HEK293 (cell line): ENCODE measurements at regions not wholly inside any gene's neighbourhood (a gene's known extent, or its start where the extent isn't known, plus 50 kb on each side); places are given as distances from the start of the nearest gene placed in this dataset.
A peak's percentile ranks its signal among the peaks of the same experiment; 100 is the strongest.

ENCODE experiments used
- FEZF1 ChIP-seq: fragments of 450-650 bp; formaldehyde crosslinking; IDR thresholded peaks from 2 replicates; pipeline ENCODE4 v1.5.1; 2016; ENCODE audit warnings: missing biosample characterization, missing genetic modification characterization
- GFI1B ChIP-seq: fragments of 450-650 bp; formaldehyde crosslinking; IDR thresholded peaks from 2 replicates; pipeline ENCODE4 v1.5.1; 2016; ENCODE audit warnings: missing biosample characterization, missing genetic modification characterization
- GLIS1 ChIP-seq: fragments of 450-650 bp; formaldehyde crosslinking; IDR thresholded peaks from 2 replicates; pipeline ENCODE4 v1.5.1; 2016; ENCODE audit warnings: missing biosample characterization, missing genetic modification characterization
- HOXA7 ChIP-seq: sonication (generic); formaldehyde crosslinking; IDR thresholded peaks from 2 replicates; pipeline ENCODE4 v1.8.1; 2022; ENCODE audit warnings: missing genetic modification reagents, borderline replicate concordance
- HOXC10 ChIP-seq: sonication (generic); formaldehyde crosslinking; IDR thresholded peaks from 2 replicates; pipeline ENCODE4 v1.8.1; 2023; ENCODE audit warnings: mild to moderate bottlenecking, missing genetic modification reagents
- MZF1 ChIP-seq: fragments of 450-650 bp; formaldehyde crosslinking; IDR thresholded peaks from 2 replicates; pipeline ENCODE4 v1.5.1; 2017; ENCODE audit warnings: missing biosample characterization, missing genetic modification characterization, borderline replicate concordance
- OVOL3 ChIP-seq: fragments of 450-650 bp; formaldehyde crosslinking; IDR thresholded peaks from 2 replicates; pipeline ENCODE4 v1.5.1; 2016; ENCODE audit warnings: missing biosample characterization, missing genetic modification characterization
- PRDM4 ChIP-seq: fragments of 450-650 bp; formaldehyde crosslinking; IDR thresholded peaks from 2 replicates; pipeline ENCODE4 v1.5.1; 2017; ENCODE audit warnings: missing biosample characterization, missing genetic modification characterization
- SCRT1 ChIP-seq: fragments of 450-650 bp; formaldehyde crosslinking; IDR thresholded peaks from 2 replicates; pipeline ENCODE4 v1.5.1; 2016; ENCODE audit warnings: missing biosample characterization, missing genetic modification characterization, borderline replicate concordance
- ZBTB49 ChIP-seq: fragments of 450-650 bp; formaldehyde crosslinking; IDR thresholded peaks from 2 replicates; pipeline ENCODE4 v1.5.1; 2016; ENCODE audit warnings: missing biosample characterization, missing genetic modification characterization, low read depth
- ZEB2 ChIP-seq: fragments of 450-650 bp; formaldehyde crosslinking; IDR thresholded peaks from 2 replicates; pipeline ENCODE4 v1.5.1; 2016; ENCODE audit warnings: missing biosample characterization, missing genetic modification characterization
- ZFP37 ChIP-seq: fragments of 450-650 bp; formaldehyde crosslinking; IDR thresholded peaks from 2 replicates; pipeline ENCODE4 v1.5.1; 2016; ENCODE audit warnings: missing biosample characterization, missing genetic modification characterization
- ZFP41 ChIP-seq: fragments of 450-650 bp; formaldehyde crosslinking; IDR thresholded peaks from 2 replicates; pipeline ENCODE4 v1.5.1; 2016; ENCODE audit warnings: missing biosample characterization, missing genetic modification characterization, borderline replicate concordance
- ZNF148 ChIP-seq: fragments of 450-650 bp; formaldehyde crosslinking; IDR thresholded peaks from 2 replicates; pipeline ENCODE4 v1.5.0; 2017; ENCODE audit warnings: missing biosample characterization, missing genetic modification characterization, borderline replicate concordance
- ZNF174 ChIP-seq: fragments of 450-650 bp; formaldehyde crosslinking; IDR thresholded peaks from 2 replicates; pipeline ENCODE4 v1.5.0; 2017; ENCODE audit warnings: missing biosample characterization, mild to moderate bottlenecking, missing genetic modification characterization
- ZNF211 ChIP-seq: fragments of 450-650 bp; formaldehyde crosslinking; IDR thresholded peaks from 2 replicates; pipeline ENCODE4 v1.5.1; 2016; ENCODE audit warnings: low read depth, missing biosample characterization, missing genetic modification characterization
- ZNF266 ChIP-seq: fragments of 450-650 bp; formaldehyde crosslinking; IDR thresholded peaks from 2 replicates; pipeline ENCODE4 v1.5.1; 2016; ENCODE audit warnings: missing biosample characterization, missing genetic modification characterization, low read depth
- ZNF292 ChIP-seq: fragments of 450-650 bp; formaldehyde crosslinking; IDR thresholded peaks from 2 replicates; pipeline ENCODE4 v1.5.1; 2016; ENCODE audit warnings: low read depth, missing biosample characterization, missing genetic modification characterization, borderline replicate concordance
- ZNF311 ChIP-seq: fragments of 450-650 bp; formaldehyde crosslinking; IDR thresholded peaks from 2 replicates; pipeline ENCODE4 v1.5.1; 2017; ENCODE audit warnings: missing biosample characterization, missing genetic modification characterization, borderline replicate concordance
- ZNF324 ChIP-seq: fragments of 450-650 bp; formaldehyde crosslinking; IDR thresholded peaks from 2 replicates; pipeline ENCODE4 v1.5.1; 2016; ENCODE audit warnings: missing biosample characterization, missing genetic modification characterization
- ZNF416 ChIP-seq: fragments of 450-650 bp; formaldehyde crosslinking; IDR thresholded peaks from 2 replicates; pipeline ENCODE4 v1.5.1; 2016; ENCODE audit warnings: missing biosample characterization, missing genetic modification characterization
- ZNF426 ChIP-seq: fragments of 450-650 bp; formaldehyde crosslinking; IDR thresholded peaks from 2 replicates; pipeline ENCODE4 v1.5.1; 2017; ENCODE audit warnings: missing biosample characterization, missing genetic modification characterization, mild to moderate bottlenecking, inconsistent platforms, moderate library complexity
- ZNF433 ChIP-seq: fragments of 450-650 bp; formaldehyde crosslinking; IDR thresholded peaks from 2 replicates; pipeline ENCODE4 v1.5.1; 2016; ENCODE audit warnings: missing biosample characterization, missing genetic modification characterization, low read depth
- ZNF48 ChIP-seq: fragments of 450-650 bp; formaldehyde crosslinking; IDR thresholded peaks from 2 replicates; pipeline ENCODE4 v1.5.1; 2016; ENCODE audit warnings: missing biosample characterization, missing genetic modification characterization
- ZNF585B ChIP-seq: fragments of 450-650 bp; formaldehyde crosslinking; IDR thresholded peaks from 2 replicates; pipeline ENCODE4 v1.5.1; 2016; ENCODE audit warnings: missing biosample characterization, missing genetic modification characterization
- ZNF596 ChIP-seq: fragments of 450-650 bp; IDR thresholded peaks from 2 replicates; pipeline ENCODE4 v1.5.0; 2018; ENCODE audit warnings: missing biosample characterization, mild to moderate bottlenecking, missing genetic modification characterization, moderate library complexity
- ZNF621 ChIP-seq: fragments of 450-650 bp; formaldehyde crosslinking; IDR thresholded peaks from 2 replicates; pipeline ENCODE4 v1.5.1; 2017; ENCODE audit warnings: missing biosample characterization, missing genetic modification characterization
- ZNF639 ChIP-seq: fragments of 450-650 bp; formaldehyde crosslinking; IDR thresholded peaks from 2 replicates; pipeline ENCODE4 v1.5.1; 2016; ENCODE audit warnings: missing biosample characterization, missing genetic modification characterization
- ZNF664 ChIP-seq: fragments of 450-650 bp; formaldehyde crosslinking; IDR thresholded peaks from 2 replicates; pipeline ENCODE4 v1.5.1; 2016; ENCODE audit warnings: missing biosample characterization, missing genetic modification characterization
- TF ChIP-seq, protein P1 (sequence below): IDR thresholded peaks from 2 replicates; pipeline ENCODE4 v1.6.1; 2011; ENCODE audit warnings: mild to moderate bottlenecking, low read depth, low read length, borderline replicate concordance
- TF ChIP-seq, protein P2 (sequence below): fragments of 450-650 bp; formaldehyde crosslinking; IDR thresholded peaks from 2 replicates; pipeline ENCODE4 v1.5.1; 2016; ENCODE audit warnings: missing biosample characterization, missing genetic modification characterization

DNA sequence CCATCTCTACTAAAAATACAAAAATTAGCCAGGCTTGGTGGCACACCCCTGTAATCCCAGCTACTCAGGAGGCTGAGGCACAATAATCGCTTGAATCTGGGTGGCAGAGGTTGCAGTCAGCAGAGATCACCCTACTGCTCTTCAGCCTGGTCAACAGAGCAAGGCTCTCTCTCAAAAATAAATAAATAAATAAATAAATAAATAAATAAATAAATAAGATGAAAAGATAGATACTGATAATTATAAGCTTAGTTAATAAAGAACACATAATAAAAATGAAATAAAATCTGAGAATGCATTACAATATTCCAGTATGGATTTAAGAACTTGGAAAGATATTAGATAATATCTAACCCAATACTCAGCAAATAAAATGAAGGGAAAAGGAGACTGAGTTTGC, 235.9 kb upstream of the DAB1 start (continued):
- TF ChIP-seq ZNF174 (tag by site-specific recombination) (no peak), ZNF292 (tag by site-specific recombination) (0 out of 2 replicates have a peak, but pooled peaks have one; percentile 49), OVOL3 (tag by site-specific recombination) (peak; percentile 73; the same call in 1 of the 2 replicates), ZNF664 (tag by site-specific recombination) (peak; percentile 80), ZNF48 (tag by site-specific recombination) (no peak), ZNF148 (no peak), ZNF433 (tag by site-specific recombination) (peak; percentile 92), ZNF311 (tag by site-specific recombination) (no peak), GFI1B (tag by site-specific recombination) (no peak), PRDM4 (tag by site-specific recombination) (no peak), SCRT1 (no peak), GLIS1 (tag by site-specific recombination) (no peak), ZEB2 (no peak), ZBTB49 (tag by site-specific recombination) (no peak), ZNF639 (no peak), MZF1 (tag by site-specific recombination) (peak; percentile 44; the same call in 1 of the 2 replicates), HOXA7 (no peak), ZNF621 (tag by site-specific recombination) (no peak), ZNF211 (tag by site-specific recombination) (no peak), ZFP41 (tag by site-specific recombination) (no peak), ZNF585B (tag by site-specific recombination) (no peak), ZFP37 (tag by site-specific recombination) (0 out of 2 replicates have a peak, but pooled peaks have one; percentile 49), ZNF416 (tag by site-specific recombination) (no peak), FEZF1 (tag by site-specific recombination) (no peak), ZNF266 (tag by site-specific recombination) (peak; percentile 93), ZNF426 (tag by site-specific recombination) (peak; percentile 96), HOXC10 (CRISPR knock-in tag) (no peak), ZNF596 (no peak), ZNF324 (tag by site-specific recombination) (no peak)
- TF ChIP-seq, protein P1, sequence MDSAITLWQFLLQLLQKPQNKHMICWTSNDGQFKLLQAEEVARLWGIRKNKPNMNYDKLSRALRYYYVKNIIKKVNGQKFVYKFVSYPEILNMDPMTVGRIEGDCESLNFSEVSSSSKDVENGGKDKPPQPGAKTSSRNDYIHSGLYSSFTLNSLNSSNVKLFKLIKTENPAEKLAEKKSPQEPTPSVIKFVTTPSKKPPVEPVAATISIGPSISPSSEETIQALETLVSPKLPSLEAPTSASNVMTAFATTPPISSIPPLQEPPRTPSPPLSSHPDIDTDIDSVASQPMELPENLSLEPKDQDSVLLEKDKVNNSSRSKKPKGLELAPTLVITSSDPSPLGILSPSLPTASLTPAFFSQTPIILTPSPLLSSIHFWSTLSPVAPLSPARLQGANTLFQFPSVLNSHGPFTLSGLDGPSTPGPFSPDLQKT, result no peak
- TF ChIP-seq, protein P2, sequence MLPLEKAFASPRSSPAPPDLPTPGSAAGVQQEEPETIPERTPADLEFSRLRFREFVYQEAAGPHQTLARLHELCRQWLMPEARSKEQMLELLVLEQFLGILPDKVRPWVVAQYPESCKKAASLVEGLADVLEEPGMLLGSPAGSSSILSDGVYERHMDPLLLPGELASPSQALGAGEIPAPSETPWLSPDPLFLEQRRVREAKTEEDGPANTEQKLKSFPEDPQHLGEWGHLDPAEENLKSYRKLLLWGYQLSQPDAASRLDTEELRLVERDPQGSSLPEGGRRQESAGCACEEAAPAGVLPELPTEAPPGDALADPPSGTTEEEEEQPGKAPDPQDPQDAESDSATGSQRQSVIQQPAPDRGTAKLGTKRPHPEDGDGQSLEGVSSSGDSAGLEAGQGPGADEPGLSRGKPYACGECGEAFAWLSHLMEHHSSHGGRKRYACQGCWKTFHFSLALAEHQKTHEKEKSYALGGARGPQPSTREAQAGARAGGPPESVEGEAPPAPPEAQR (tag by site-specific recombination), result no peak
